Stimulated activated CD8-positive, alpha-beta memory T cell treated with anti-CD3 and anti-CD28 coated beads, Interleukin-15, amount 100 ng/mL, for 48 hours (primary cell): ENCODE measurements at regions not wholly inside any gene's neighbourhood (a gene's known extent, or its start where the extent isn't known, plus 50 kb on each side); places are given as distances from the start of the nearest gene placed in this dataset.

Experiments
- DNase-seq, 2 donors: peaks; one replicate each; pipeline ENCODE4 v3.0.0-alpha.2; 2020; ENCODE audit warnings: low read depth in 2 of 2

DNA sequence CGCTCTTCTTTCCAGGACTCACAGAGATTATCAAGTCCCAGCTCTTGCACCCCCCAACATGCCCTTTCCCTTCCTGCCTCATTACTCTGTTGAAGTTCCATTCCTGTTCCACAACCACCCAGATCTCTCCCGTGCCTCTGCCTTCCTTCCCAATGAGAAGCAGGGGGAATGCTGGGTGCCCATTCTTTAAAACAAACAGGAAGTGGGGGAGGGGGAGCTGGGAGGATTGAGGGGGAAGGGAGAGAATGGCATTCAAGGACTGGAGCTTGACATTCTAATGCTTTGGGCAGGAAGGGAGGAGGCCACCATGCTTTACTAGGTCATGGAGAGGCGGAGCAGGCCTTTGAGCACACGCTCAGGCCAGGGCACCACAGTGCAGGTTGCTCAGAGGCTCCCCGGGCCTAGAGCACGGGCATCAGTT lies 150.3 kb upstream of the IRF2BP2 start:
- no peak for DNase-seq

- DNase-seq: no peak
These were observed 149.9 kb upstream of the IRF2BP2 start for GRCh38 chr1:234759888-234760287.

- DNase-seq: no peak
These were observed 148.9 kb upstream of the IRF2BP2 start for GRCh38 chr1:234758851-234759250.

DNA sequence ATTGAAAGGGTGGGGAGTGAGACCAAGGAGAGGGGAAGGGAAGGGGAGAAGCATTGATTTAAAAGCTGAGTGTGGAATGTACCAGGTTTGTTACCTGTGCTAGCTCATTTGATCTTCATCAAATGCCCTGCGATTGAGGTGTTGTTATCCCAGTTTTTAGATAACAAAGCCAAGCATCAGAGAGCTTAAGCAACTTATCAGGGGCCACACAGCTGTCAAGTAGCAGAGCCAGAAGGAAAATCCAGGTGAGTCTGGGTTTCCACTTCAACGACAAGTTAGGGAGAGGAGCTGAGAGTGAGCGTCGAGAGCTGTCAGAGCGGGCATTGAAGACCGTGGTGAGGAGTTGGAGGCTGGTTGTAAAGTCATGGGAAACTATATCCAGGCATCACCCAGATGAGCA lies 146.9 kb upstream of the IRF2BP2 start:
- DNase-seq: no peak

DNA sequence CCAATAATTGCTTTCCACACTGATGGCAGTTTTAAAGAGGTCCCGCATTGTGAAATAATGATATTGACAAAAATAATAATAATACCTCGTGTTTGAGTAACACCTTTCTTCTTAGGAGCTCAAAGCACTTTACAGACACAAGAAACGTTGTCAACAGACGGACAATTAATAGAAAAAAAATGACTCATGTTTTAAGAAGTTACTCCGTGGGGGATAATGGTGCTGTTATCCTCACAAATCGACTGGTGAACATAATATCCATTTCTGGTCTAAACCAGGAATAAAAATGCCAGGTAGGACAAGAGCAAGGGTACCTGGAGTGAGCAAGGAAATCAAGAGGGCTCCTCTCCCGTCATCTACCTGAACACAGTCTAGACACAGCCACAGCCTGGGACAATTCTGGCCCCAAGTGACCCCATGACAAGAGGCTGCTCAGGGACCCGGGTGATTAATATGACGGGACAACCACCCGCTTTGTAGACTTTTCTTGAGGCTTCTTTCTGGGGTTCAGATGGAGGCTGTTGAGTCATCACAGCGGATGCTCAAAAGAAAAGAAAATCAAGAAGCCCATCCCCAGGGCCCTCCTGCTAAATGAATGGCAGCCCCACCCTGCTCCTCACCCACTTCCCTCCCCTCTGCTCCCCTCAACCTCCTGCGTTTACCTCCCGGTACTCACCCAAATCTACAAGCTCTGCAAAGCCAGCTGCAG lies 146.2 kb upstream of the IRF2BP2 start:
- DNase-seq: no peak

- DNase-seq: no peak
These were observed 145.5 kb upstream of the IRF2BP2 start for GRCh38 chr1:234755449-234755863.

- no peak for DNase-seq
These were observed 144.0 kb upstream of the IRF2BP2 start for GRCh38 chr1:234753979-234754378.

DNA sequence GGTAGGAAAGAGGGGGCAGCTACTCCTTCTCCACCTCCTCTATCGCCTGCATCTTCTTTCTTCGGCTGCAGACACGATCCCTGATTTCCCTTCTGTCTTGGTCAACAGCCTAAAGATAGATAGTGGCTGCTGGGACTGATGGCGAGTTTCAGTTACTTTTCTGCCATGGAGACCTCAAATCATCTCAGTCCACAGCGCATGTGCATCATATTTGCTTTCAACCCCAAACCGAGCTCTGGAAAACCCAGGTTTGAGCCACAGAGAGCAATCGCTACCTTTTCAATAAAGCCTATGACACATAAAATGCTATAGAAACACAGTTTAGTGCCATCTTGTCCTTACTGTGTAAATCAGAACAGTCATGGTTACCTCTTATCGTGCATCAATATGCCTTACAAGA lies 142.9 kb upstream of the IRF2BP2 start:
- no peak for DNase-seq

DNA sequence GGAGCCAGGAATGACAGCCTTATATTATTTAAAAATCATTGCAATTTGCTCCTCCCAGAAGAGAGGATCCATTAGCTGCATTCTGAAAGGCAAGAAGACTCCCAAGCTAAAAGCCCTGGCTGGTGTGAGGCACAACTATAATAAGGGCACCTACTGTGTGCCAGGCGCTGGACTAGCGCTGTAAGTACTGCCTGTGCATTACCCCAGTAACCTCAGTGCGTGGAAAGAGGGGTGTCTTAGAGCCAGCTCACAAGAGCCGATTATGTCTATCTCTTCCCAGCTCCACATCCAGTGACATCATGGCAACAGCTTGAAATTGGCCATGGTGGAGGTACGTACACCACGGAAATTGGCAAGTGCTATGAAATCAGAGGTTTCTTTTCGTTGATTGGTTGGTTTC lies 141.7 kb upstream of the IRF2BP2 start:
- DNase-seq: no peak

- no peak for DNase-seq
These were observed 141.1 kb upstream of the IRF2BP2 start for GRCh38 chr1:234750922-234751627.

- DNase-seq: no peak
These were observed 138.7 kb upstream of the IRF2BP2 start for GRCh38 chr1:234748713-234749112.

GRCh38 chr1:234748066-234748465 lies 138.1 kb upstream of the IRF2BP2 start:
- DNase-seq: no peak

GRCh38 chr1:234746798-234747196 lies 136.8 kb upstream of the IRF2BP2 start:
- no peak for DNase-seq

DNA sequence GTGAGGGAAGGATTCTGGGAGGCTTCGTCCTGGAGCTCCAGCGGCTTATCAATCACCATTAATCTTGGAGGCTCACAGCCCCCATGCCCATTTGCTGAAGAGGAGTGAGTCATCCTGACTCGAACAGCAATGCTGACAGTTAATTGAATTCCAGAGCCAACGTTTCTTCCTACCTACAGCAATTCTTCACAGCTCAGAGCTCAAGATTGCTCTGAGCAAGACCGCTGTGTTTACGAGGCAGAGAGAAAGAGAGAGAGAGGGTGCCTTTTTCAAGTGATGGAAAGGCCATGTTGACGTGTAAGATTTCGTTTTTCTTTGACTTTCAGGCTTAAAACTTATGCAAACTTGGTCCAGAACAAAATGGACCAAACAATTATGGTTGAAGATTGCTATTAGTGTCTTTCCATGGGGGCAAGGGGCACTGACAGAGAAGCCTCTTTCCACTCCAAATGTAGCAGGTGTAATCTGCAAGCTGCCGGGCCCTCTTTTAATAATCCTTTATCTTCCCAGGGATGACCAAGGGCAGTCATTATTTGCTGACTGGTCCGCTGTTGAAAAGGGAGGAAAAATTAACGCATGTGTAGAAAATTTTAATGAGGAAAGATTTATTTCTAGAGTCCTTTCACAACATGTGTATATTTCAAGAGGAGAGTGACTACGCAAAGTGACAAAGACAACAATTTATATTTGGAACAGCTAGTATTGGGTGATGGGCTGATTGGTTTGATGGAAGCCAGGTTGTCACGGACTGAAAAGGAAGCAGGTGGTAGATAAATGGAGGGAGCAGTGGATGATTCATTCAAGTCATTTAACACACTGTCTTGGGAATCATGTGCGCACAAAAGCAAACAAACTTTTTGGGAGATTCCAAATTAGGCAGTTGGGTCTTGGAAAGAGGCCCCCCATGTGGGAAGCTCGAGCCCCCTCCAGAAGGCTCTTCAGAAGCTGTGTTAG lies 136.1 kb upstream of the IRF2BP2 start:
- DNase-seq: no peak

- DNase-seq: no peak
These were observed 135.3 kb upstream of the IRF2BP2 start for GRCh38 chr1:234745276-234745675.

- DNase-seq: no peak
These were observed 134.0 kb upstream of the IRF2BP2 start for GRCh38 chr1:234743791-234744611.

- DNase-seq: no peak
These were observed 132.6 kb upstream of the IRF2BP2 start for GRCh38 chr1:234742622-234743021.

DNA sequence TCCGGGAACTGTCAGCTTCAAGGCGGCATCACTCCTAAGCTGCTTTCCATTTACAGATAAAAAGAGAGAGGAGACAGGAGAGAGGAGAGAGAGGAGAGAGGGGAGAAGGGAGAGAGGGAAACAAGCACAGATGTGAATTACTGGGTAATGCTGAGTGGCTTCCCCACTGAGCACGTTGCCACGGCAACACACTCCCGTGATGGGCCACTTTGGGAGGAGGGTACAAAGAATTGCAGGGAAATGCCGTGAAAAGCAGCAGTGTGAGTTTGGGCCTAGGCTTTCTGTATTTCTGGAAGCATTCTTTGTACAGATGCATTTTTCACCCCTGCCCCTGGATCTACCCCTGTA lies 128.0 kb upstream of the IRF2BP2 start:
- no peak for DNase-seq

- no peak for DNase-seq
These were observed 125.9 kb upstream of the IRF2BP2 start for GRCh38 chr1:234735916-234736315.

GRCh38 chr1:234735476-234735875 lies 125.5 kb upstream of the IRF2BP2 start:
- no peak for DNase-seq

GRCh38 chr1:234734869-234735268 lies 124.9 kb upstream of the IRF2BP2 start:
- DNase-seq: no peak

GRCh38 chr1:234734412-234734835 lies 124.4 kb upstream of the IRF2BP2 start:
- DNase-seq: no peak
